Psoas muscle (tissue), 7 donors: ENCODE measurements at regions not wholly inside any gene's neighbourhood (a gene's known extent, or its start where the extent isn't known, plus 50 kb on each side); places are given as distances from the start of the nearest gene placed in this dataset.

Experiments used
- ATAC-seq, 4 donors: fragments of 200-7000 bp; cut with Tn5 transposase; one replicate each; pipeline ENCODE4 v1.9.1; 2020; ENCODE audit warnings: moderate library complexity in 3 of 4, mild to moderate bottlenecking in 2 of 4
- DNase-seq, 2 donors: peaks; one replicate each; pipeline ENCODE4 v3.0.0-alpha.2; 2020
- H3K27ac ChIP-seq: fragments of 200-600 bp; one replicate; pipeline ENCODE4 v1.8.0; 2022
- H3K27me3 ChIP-seq, 3 donors: fragments of 200-600 bp in 1 of 3; one replicate each; pipeline versions ENCODE4 v1.6.1 to v1.8.0; 2013 to 2022; ENCODE audit warnings: low read length in 2 of 3, mild to moderate bottlenecking in 2 of 3, moderate library complexity in 1 of 3; ENCODE audit not compliant: insufficient read depth in 3 of 3
- H3K36me3 ChIP-seq, 2 donors: fragments of 200-600 bp in 1 of 2; one replicate each; pipeline versions ENCODE4 v1.6.1 to v1.8.0; 2013 to 2022; ENCODE audit warnings: low read depth in 1 of 2, mild to moderate bottlenecking in 1 of 2, moderate library complexity in 1 of 2; ENCODE audit not compliant: insufficient read depth in 1 of 2
- H3K4me1 ChIP-seq: fragments of 200-600 bp; one replicate; pipeline ENCODE4 v1.8.0; 2022
- H3K4me3 ChIP-seq: fragments of 200-600 bp; one replicate; pipeline ENCODE4 v1.8.0; 2022; ENCODE audit warnings: mild to moderate bottlenecking
- H3K9me3 ChIP-seq: fragments of 200-600 bp; one replicate; pipeline ENCODE4 v1.8.0; 2022
- WGBS, 3 donors: extraction: QIAGEN DNeasy Blood & Tissue Kit; methylation state at CpG; one replicate each; pipeline versions ENCODE4 v1.1.6 to v1.1.7; 2013; 5-methylcytosine and 5-hydroxymethylcytosine counted together
- intact Hi-C, 2 donors: fragments of 100-400 bp; cut with DNase I; formaldehyde crosslinking; loops; one replicate each; pipeline versions ENCODE4 v1.11.0 to v1.14.2; 2022
- TF ChIP-seq, protein P1 (sequence below): fragments of 200-600 bp; IDR thresholded peaks from one replicate; pipeline ENCODE4 v1.8.0; 2022; ENCODE audit warnings: antibody characterized with exemption
- donor health status: healthy with polysubstance abuse.
- donor health status: DM: no; HTN: no; CAD: no; lungs with moderate emphysema.
- donor health status: Bipolar disorder and iron deficiency.
- donor health status: healthy.
- donor health status: DM: yes; HTN: yes; CAD: no.
- donor health status: DM: no; HTN: no; CAD: no.
- donor health status: DM: yes; HTN: yes; CAD: no.

DNA sequence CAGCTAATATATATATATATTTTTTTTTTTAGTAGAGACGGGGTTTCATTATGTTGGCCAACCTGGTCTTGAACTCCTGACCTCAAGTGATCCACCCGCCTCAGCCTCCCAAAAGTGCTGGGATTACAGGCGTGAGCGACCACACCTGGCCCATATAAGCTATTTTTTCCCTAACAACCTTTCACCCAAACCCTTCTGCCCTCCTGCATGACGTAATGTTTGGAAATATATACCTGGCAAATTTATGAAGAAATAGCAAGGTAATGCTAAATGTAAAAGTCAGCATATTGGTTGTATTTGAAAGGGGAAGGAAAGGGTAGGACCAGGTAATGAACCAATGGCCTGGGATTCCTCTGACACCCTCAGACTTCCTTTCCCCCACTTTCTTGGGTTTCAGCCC lies 325.5 kb upstream of the ARID1B start:
- ATAC-seq (no peak), DNase-seq (no peak)
- Histone ChIP-seq H3K4me1 (no peaks in the 10 kb centered on the region), H3K4me3 (no peak overlapping the region), H3K36me3 (no peaks in the 10 kb centered on the region), H3K27ac (no peak overlapping the region), H3K9me3 (no peaks in the 10 kb centered on the region), H3K27me3 (no peaks in the 10 kb centered on the region)
- intact Hi-C loops, result no loop called here
- WGBS, 3 donors, result 94 to 95% (median 94%) methylated on average over 5 of the region's 5 CpGs
- TF ChIP-seq, protein P1, sequence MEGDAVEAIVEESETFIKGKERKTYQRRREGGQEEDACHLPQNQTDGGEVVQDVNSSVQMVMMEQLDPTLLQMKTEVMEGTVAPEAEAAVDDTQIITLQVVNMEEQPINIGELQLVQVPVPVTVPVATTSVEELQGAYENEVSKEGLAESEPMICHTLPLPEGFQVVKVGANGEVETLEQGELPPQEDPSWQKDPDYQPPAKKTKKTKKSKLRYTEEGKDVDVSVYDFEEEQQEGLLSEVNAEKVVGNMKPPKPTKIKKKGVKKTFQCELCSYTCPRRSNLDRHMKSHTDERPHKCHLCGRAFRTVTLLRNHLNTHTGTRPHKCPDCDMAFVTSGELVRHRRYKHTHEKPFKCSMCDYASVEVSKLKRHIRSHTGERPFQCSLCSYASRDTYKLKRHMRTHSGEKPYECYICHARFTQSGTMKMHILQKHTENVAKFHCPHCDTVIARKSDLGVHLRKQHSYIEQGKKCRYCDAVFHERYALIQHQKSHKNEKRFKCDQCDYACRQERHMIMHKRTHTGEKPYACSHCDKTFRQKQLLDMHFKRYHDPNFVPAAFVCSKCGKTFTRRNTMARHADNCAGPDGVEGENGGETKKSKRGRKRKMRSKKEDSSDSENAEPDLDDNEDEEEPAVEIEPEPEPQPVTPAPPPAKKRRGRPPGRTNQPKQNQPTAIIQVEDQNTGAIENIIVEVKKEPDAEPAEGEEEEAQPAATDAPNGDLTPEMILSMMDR, result no peak

DNA sequence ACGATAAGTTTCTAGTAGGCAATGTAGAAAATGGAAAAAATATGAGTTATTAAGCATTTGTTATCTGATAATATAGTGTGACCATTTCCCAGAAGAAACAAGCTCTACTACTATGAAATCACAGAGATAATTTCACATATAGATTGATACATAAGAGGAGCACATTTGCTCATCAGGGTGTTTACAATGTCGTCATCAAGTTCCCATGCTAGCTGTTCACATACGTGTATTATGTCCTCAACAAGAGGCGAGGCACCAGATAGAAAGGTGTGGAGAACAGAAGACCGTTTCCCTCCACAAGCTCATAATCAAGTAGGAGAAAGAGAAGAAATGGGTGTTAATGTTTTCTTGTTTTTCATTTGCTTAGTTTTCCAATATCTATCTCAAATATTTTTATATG lies 326.1 kb upstream of the ARID1B start:
- Histone ChIP-seq H3K36me3 (no peaks in the 10 kb centered on the region), H3K9me3 (no peaks in the 10 kb centered on the region), H3K4me1 (no peaks in the 10 kb centered on the region), H3K27ac (no peak overlapping the region), H3K27me3 (no peaks in the 10 kb centered on the region), H3K4me3 (no peak overlapping the region)
- intact Hi-C loops, result no loop called here
- no peak for ATAC-seq
- TF ChIP-seq, protein P1, result no peak
- DNase-seq, result no peak
- 77 to 90% (median 81%) methylated on average over 5 of the region's 5 CpGs for WGBS, 3 donors

DNA sequence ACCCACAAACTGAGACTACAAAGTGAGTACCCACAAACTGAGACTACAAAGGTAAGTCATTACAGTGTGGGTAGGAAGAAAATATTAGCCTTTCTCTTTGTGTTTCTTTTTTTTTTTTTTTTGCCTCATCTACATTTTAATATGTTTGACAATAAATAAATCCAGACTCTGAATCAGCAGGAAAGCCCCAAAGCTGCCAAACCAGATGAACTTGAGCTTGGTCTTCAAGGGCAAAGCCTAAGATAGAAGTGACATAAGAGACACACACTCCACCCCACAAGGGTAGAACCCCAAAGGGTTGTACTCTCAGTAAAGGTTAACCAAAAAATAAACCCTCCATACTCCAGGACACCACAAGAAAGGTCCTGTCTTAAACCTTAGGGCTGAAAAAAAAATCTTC lies 326.8 kb upstream of the ARID1B start:
- H3K27ac ChIP-seq, result no peak overlapping the region
- no peaks in the 10 kb centered on the region for H3K9me3 ChIP-seq
- H3K4me1 ChIP-seq, result no peaks in the 10 kb centered on the region
- ATAC-seq, result no peak
- intact Hi-C loops, result no loop called here
- H3K36me3 ChIP-seq, result no peaks in the 10 kb centered on the region
- TF ChIP-seq, protein P1, result no peak
- H3K4me3 ChIP-seq, result no peak overlapping the region
- H3K27me3 ChIP-seq, result no peaks in the 10 kb centered on the region
- no peak for DNase-seq

DNA sequence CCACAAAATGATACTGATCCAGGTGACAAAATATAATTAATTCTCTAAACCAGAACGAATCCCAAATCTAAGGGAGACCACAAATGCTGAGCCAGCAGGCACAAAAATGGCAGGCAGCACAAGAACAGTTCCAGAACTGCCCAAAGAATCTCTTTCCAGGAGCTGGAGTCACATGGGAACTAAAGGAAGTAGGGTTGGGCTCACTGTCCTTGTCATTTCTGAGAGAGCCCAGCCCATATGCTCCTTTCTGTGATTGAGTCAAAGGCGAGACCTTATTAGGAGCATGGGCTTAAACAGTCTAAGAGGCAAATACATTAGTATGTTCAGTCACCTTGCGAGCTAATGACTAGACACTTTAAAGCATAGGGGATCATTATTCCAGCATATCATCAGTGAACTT lies 327.6 kb upstream of the ARID1B start:
- TF ChIP-seq, protein P1, result no peak
- intact Hi-C loops, result no loop called here
- ATAC-seq (no peak), DNase-seq (no peak)
- 73 to 78% (median 74%) methylated on average over 3 of the region's 3 CpGs for WGBS, 3 donors
- Histone ChIP-seq H3K27me3 (no peaks in the 10 kb centered on the region), H3K27ac (no peak overlapping the region), H3K36me3 (no peaks in the 10 kb centered on the region), H3K4me3 (no peak overlapping the region), H3K9me3 (no peaks in the 10 kb centered on the region), H3K4me1 (no peaks in the 10 kb centered on the region)

DNA sequence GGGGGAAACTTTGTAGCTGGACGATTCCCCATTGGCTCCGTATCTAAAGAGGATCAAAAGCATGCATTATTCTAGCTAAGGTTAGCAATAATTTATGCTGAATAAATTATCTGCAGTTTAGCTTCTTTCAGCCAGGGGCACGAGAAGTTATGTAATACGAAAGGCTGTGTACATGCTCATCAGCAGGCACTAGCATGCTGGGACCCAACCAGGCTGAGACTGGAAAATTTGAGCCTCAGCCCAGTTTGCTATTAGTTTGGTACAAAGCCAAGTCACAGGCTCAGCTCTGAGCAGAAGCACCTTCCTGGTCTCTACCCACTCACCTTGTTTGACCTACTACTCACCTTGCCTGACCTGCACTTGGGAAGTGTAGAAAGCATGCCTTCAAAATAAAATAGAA lies 328.1 kb upstream of the ARID1B start:
- intact Hi-C loops, result no loop called here
- Histone ChIP-seq H3K4me3 (no peak overlapping the region), H3K27ac (no peak overlapping the region), H3K27me3 (no peaks in the 10 kb centered on the region), H3K9me3 (no peaks in the 10 kb centered on the region), H3K4me1 (no peaks in the 10 kb centered on the region), H3K36me3 (no peaks in the 10 kb centered on the region)
- 38 to 45% (median 45%) methylated on average over 4 of the region's 4 CpGs for WGBS, 3 donors
- ATAC-seq, result no peak
- DNase-seq, result no peak
- TF ChIP-seq, protein P1, result no peak
